ENCODE measurements at regions not wholly inside any gene's neighbourhood (a gene's known extent, or its start where the extent isn't known, plus 50 kb on each side); places are given as distances from the start of the nearest gene placed in this dataset.

GRCh38 chr10:4650582-4650981, 175.4 kb upstream of the AKR1E2 start:
- Histone ChIP-seq H3K36me3 (no peaks in the 10 kb centered on the region), H3K4me3 (no peak overlapping the region), H3K27me3 (replicated peaks in 1 of 7) (no peaks in the 10 kb centered on the region), H3K27ac (no peak overlapping the region), H3K9me3 (no peaks in the 10 kb centered on the region), H3K4me1 (peaks cover 0 to 7% (median 0%) of the 10 kb centered on the region in 6 donors)
- WGBS, 5 donors, result 81 to 90% (median 86%) methylated on average over 6 of the region's 6 CpGs
- intact Hi-C loops (cut with DNase I; ENCODE audit: low total_unique reads), result no loop called here
- TF ChIP-seq CTCF (IDR thresholded peaks at IDR 0.05 in 8 of 11, conservative IDR thresholded peaks at IDR 0.05 in 3 of 11) (no peak), POLR2AphosphoS5 (IDR thresholded peaks at IDR 0.05) (no peak), POLR2A (IDR thresholded peaks at IDR 0.05) (no peak)
- no peak for DNase-seq

GRCh38 chr10:4649886-4650508, 176.0 kb upstream of the AKR1E2 start:
- Histone ChIP-seq H3K27ac (no peak overlapping the region), H3K9me3 (no peaks in the 10 kb centered on the region), H3K27me3 (replicated peaks in 1 of 7) (no peaks in the 10 kb centered on the region), H3K4me3 (no peak overlapping the region), H3K36me3 (no peaks in the 10 kb centered on the region), H3K4me1 (peaks cover 0 to 7% (median 0%) of the 10 kb centered on the region in 6 donors)
- 46 to 65% (median 52%) methylated on average over 3 of the region's 3 CpGs for WGBS, 5 donors
- TF ChIP-seq POLR2AphosphoS5 (IDR thresholded peaks at IDR 0.05), result no peak
- no peak for TF ChIP-seq POLR2A (IDR thresholded peaks at IDR 0.05)
- TF ChIP-seq CTCF (IDR thresholded peaks at IDR 0.05 in 8 of 11, conservative IDR thresholded peaks at IDR 0.05 in 3 of 11), result no peak
- intact Hi-C loops (cut with DNase I; ENCODE audit: low total_unique reads), result no loop called here
- DNase-seq, result no peak

- intact Hi-C loops (cut with DNase I; ENCODE audit: low total_unique reads), result no loop called here
- TF ChIP-seq CTCF (IDR thresholded peaks at IDR 0.05 in 8 of 11, conservative IDR thresholded peaks at IDR 0.05 in 3 of 11), result no peak
- no peak for TF ChIP-seq POLR2A (IDR thresholded peaks at IDR 0.05)
- TF ChIP-seq POLR2AphosphoS5 (IDR thresholded peaks at IDR 0.05), result no peak
- H3K27ac ChIP-seq, result no peak overlapping the region
- no peaks in the 10 kb centered on the region for H3K36me3 ChIP-seq
- H3K4me1 ChIP-seq, result peaks cover 0 to 7% (median 0%) of the 10 kb centered on the region in 6 donors
- H3K9me3 ChIP-seq, result no peaks in the 10 kb centered on the region
- H3K27me3 ChIP-seq (replicated peaks in 1 of 7), result no peaks in the 10 kb centered on the region
- no peak for DNase-seq
- no peak overlapping the region for H3K4me3 ChIP-seq
Observed at GRCh38 chr10:4649471-4649870, 176.5 kb upstream of the AKR1E2 start.

GRCh38 chr10:4648999-4649398, 177.0 kb upstream of the AKR1E2 start:
- no peaks in the 10 kb centered on the region for H3K27me3 ChIP-seq (replicated peaks in 1 of 7)
- intact Hi-C loops (cut with DNase I; ENCODE audit: low total_unique reads), result no loop called here
- H3K4me3 ChIP-seq, result no peak overlapping the region
- no peak for TF ChIP-seq POLR2A (IDR thresholded peaks at IDR 0.05)
- TF ChIP-seq CTCF (IDR thresholded peaks at IDR 0.05 in 8 of 11, conservative IDR thresholded peaks at IDR 0.05 in 3 of 11), result no peak
- TF ChIP-seq POLR2AphosphoS5 (IDR thresholded peaks at IDR 0.05), result no peak
- no peaks in the 10 kb centered on the region for H3K9me3 ChIP-seq
- 90 to 98% (median 93%) methylated on average over 3 of the region's 3 CpGs for WGBS, 5 donors
- peaks cover 0 to 7% (median 0%) of the 10 kb centered on the region in 6 donors for H3K4me1 ChIP-seq
- H3K27ac ChIP-seq, result no peak overlapping the region
- DNase-seq, result no peak
- H3K36me3 ChIP-seq, result no peaks in the 10 kb centered on the region
